NCI-H748 treated with DMSO at 0.1 percent for 48 hours (cell line): ENCODE measurements at regions not wholly inside any gene's neighbourhood (a gene's known extent, or its start where the extent isn't known, plus 50 kb on each side); places are given as distances from the start of the nearest gene placed in this dataset.
"Not testable (repeated sequence)": the region's sequence is repeated elsewhere in the genome, so short reads cannot be mapped to it uniquely, and the experiment has no call there.

Experiments
- DNase-seq: peaks from one replicate; lab custom pipeline; 2025; lab: John Stamatoyannopoulos, UW

- no peak for DNase-seq
Measured at GRCh38 chr5:77909237-77909636, 133.1 kb upstream of the TBCA start.

GRCh38 chr5:77908787-77909186 is 132.6 kb upstream of the TBCA start:
- DNase-seq: no peak

- DNase-seq: no peak
Measured at GRCh38 chr5:77907786-77908185, 131.6 kb upstream of the TBCA start.

- no peak for DNase-seq
Measured at GRCh38 chr5:77906806-77907205, 130.7 kb upstream of the TBCA start.

- DNase-seq: no peak
Measured at GRCh38 chr5:77904362-77904761, 128.2 kb upstream of the TBCA start.

GRCh38 chr5:77900691-77901090 is 124.6 kb upstream of the TBCA start:
- no peak for DNase-seq

- DNase-seq: peak; percentile 24
Measured at GRCh38 chr5:77898385-77898784, 122.2 kb upstream of the TBCA start.

GRCh38 chr5:77896338-77896737 is 120.2 kb upstream of the TBCA start:
- no peak for DNase-seq

- not testable (repeated sequence) for DNase-seq
Measured at GRCh38 chr5:77894103-77894502, 118.0 kb upstream of the TBCA start.

- DNase-seq: no peak
Measured at GRCh38 chr5:77893225-77893860, 117.2 kb upstream of the TBCA start.

GRCh38 chr5:77892061-77893010 is 116.2 kb upstream of the TBCA start:
- no peak for DNase-seq

GRCh38 chr5:77885519-77885918 is 109.4 kb upstream of the TBCA start:
- no peak for DNase-seq

- DNase-seq: no peak
Measured at GRCh38 chr5:77882670-77883257, 106.6 kb upstream of the TBCA start.

- DNase-seq: no peak
Measured at GRCh38 chr5:77881528-77881927, 105.4 kb upstream of the TBCA start.

- DNase-seq: no peak
Measured at GRCh38 chr5:77877516-77878355, 101.6 kb upstream of the TBCA start.

- no peak for DNase-seq
Measured at GRCh38 chr5:77876862-77877502, 100.8 kb upstream of the TBCA start.

GRCh38 chr5:77876316-77876715 is 100.2 kb upstream of the TBCA start:
- DNase-seq: no peak

- no peak for DNase-seq
Measured at GRCh38 chr5:77874691-77875090, 98.6 kb upstream of the TBCA start.

GRCh38 chr5:77873239-77873638 is 97.1 kb upstream of the TBCA start:
- no peak for DNase-seq

GRCh38 chr5:77871946-77872345 is 95.8 kb upstream of the TBCA start:
- DNase-seq: no peak

- no peak for DNase-seq
Measured at GRCh38 chr5:77871016-77871415, 94.9 kb upstream of the TBCA start.
